SH-SY5Y (cell line): ENCODE measurements at regions not wholly inside any gene's neighbourhood (a gene's known extent, or its start where the extent isn't known, plus 50 kb on each side); places are given as distances from the start of the nearest gene placed in this dataset.

Experiments used
- GATA2 ChIP-seq: IDR thresholded peaks from 2 replicates; pipeline ENCODE4 v1.6.1; 2011; ENCODE audit warnings: mild to moderate bottlenecking, low read depth, low read length
- GATA3 ChIP-seq: IDR thresholded peaks from 2 replicates; pipeline ENCODE4 v1.6.1; 2011; ENCODE audit warnings: low read depth, mild to moderate bottlenecking, low read length, moderate library complexity

DNA sequence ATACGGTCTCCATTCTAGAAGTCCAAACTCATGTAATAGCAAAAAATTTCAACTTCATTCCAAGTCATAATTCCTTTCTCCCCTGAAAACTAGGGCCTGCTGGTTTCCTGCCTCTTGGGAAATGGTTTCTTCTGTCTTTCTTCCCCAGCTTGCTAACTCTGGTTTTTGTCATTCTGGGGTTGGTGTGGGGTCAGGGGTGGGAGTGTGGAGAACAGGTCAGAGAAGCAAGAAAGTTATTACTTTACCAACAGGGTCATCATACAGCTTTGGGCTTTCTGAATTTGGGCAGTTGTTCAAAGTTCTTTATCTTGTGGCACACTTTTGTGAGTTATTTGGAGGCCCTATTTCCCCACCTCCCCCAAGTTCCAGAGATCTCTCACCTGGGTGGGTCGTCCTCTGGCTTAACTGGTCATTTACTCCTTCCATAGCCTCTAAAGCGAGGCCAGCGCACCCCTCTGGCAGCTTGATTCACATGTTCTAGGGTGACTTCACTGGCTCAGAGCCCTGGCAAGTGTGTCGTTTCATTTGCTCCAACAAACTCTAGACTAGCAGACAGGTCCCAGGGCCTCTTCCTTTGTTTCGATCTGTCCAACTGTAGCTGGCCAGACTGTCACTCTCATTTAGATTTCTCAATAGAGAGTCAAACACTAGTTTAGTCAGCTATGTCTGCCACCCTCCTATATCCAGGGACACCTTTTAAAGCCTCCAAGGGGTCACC lies 161.2 kb downstream of the JCAD start:
- TF ChIP-seq GATA2 (no peak), GATA3 (no peak)
